GM12891 (cell line): ENCODE measurements at regions not wholly inside any gene's neighbourhood (a gene's known extent, or its start where the extent isn't known, plus 50 kb on each side); places are given as distances from the start of the nearest gene placed in this dataset.

Experiments
- PAX5 ChIP-seq: IDR thresholded peaks from 2 replicates; pipeline ENCODE4 v1.6.1; 2011; ENCODE audit warnings: low read length, moderate library complexity, mild to moderate bottlenecking; ENCODE audit not compliant: insufficient read depth, severe bottlenecking
- POLR2A ChIP-seq: IDR thresholded peaks from 2 replicates; pipeline ENCODE4 v1.6.1; 2011; ENCODE audit warnings: low read depth, low read length, control low read depth
- POLR2AphosphoS5 ChIP-seq: IDR thresholded peaks from 2 replicates; pipeline ENCODE4 v1.6.1; 2011; ENCODE audit warnings: low read depth, low read length, control low read depth

GRCh38 chr14:34354556-34354955, 107.5 kb downstream of the SPTSSA start:
- TF ChIP-seq POLR2AphosphoS5 (no peak), PAX5 (no peak), POLR2A (no peak)
